PFSK-1 (cell line): ENCODE measurements at regions not wholly inside any gene's neighbourhood (a gene's known extent, or its start where the extent isn't known, plus 50 kb on each side); places are given as distances from the start of the nearest gene placed in this dataset.

Experiments used
- FOXP2 ChIP-seq: optimal IDR thresholded peaks from 2 replicates; pipeline ENCODE3; 2011; ENCODE audit warnings: borderline replicate concordance, control low read depth, inconsistent platforms; ENCODE audit not compliant: insufficient read depth; ENCODE audit errors: extremely low read length, extremely low read depth
- POLR2AphosphoS5 ChIP-seq: IDR thresholded peaks from 2 replicates; pipeline ENCODE4 v1.6.1; 2012; ENCODE audit warnings: low read depth, mild to moderate bottlenecking, control low read depth, low read length, moderate library complexity
- REST ChIP-seq, 2 experiments: IDR thresholded peaks; 2 replicates each; pipeline versions ENCODE4 v1.6.1 to v1.8.0; 2011 to 2012; ENCODE audit warnings: low read depth in 2 of 2, low read length in 2 of 2, control low read depth in 1 of 2, inconsistent platforms in 1 of 2, mild to moderate bottlenecking in 1 of 2, moderate library complexity in 1 of 2; ENCODE audit not compliant: insufficient read depth in 1 of 2
- SIN3A ChIP-seq: IDR thresholded peaks from 2 replicates; pipeline ENCODE4 v1.6.1; 2012; ENCODE audit warnings: mild to moderate bottlenecking, low read length, moderate library complexity, borderline replicate concordance; ENCODE audit not compliant: insufficient read depth
- TAF1 ChIP-seq: IDR thresholded peaks from 2 replicates; pipeline ENCODE4 v1.6.1; 2012; ENCODE audit warnings: low read length, control low read depth, borderline replicate concordance; ENCODE audit not compliant: insufficient read depth

- no peak for TF ChIP-seq POLR2AphosphoS5
- TF ChIP-seq REST (IDR thresholded peaks at IDR 0.05; ENCODE audit: insufficient read depth in 1 of 2, low read depth in 2 of 2, low read length in 2 of 2), result no peak
- TF ChIP-seq FOXP2, result no peak
- TF ChIP-seq SIN3A, result no peak
- TF ChIP-seq TAF1, result no peak
Measured at GRCh38 chr10:107931808-107932207, 767.3 kb upstream of the SORCS1 start.

- TF ChIP-seq TAF1 (no peak), SIN3A (no peak), POLR2AphosphoS5 (no peak), REST (IDR thresholded peaks at IDR 0.05; ENCODE audit: insufficient read depth in 1 of 2, low read depth in 2 of 2, low read length in 2 of 2) (no peak)
Measured at GRCh38 chr10:107930037-107930436, 765.5 kb upstream of the SORCS1 start.

DNA sequence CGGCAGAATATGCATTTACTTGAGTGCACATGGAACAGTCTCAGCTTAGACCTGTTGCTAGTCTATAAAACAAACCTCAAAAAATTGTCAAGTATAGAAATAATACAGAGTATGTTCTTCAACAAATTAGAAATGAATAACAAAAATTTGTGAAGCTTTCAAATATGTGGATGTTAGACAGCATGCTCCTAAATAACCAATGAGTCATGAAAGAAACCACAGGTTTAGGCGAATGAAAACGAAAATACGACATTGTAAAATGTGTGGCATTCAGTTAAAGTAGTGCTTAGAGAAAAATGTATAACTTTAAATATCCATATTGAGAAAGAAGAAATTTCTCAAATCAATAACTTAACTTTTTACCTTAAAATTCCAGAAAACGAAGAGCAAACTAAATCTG, 760.0 kb upstream of the SORCS1 start:
- no peak for TF ChIP-seq REST (IDR thresholded peaks at IDR 0.05; ENCODE audit: insufficient read depth in 1 of 2, low read depth in 2 of 2, low read length in 2 of 2)
- TF ChIP-seq POLR2AphosphoS5, result no peak

GRCh38 chr10:107919626-107920235, 755.2 kb upstream of the SORCS1 start:
- no peak for TF ChIP-seq FOXP2
- TF ChIP-seq POLR2AphosphoS5, result no peak
- no peak for TF ChIP-seq REST (IDR thresholded peaks at IDR 0.05; ENCODE audit: insufficient read depth in 1 of 2, low read depth in 2 of 2, low read length in 2 of 2)
- TF ChIP-seq TAF1, result no peak
- TF ChIP-seq SIN3A, result no peak

DNA sequence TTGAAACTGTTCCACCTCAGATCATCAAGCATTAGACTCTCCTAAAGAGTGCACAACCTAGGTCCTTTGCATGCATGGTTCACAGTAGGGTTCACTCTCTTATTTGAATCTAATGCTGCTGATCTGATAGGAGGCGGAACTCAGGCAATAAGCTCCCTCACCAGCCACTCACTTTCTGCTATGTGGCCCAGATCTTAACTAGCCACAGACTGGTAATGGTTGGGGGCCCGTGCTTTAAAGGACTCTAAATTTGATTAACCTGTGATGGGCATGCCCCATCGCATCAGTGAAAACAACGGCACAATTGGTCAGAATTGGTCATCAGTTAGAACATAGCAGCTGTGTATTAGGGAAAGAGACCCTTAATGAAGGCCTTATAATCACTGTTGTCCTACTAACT, 753.7 kb upstream of the SORCS1 start:
- TF ChIP-seq REST (IDR thresholded peaks at IDR 0.05; ENCODE audit: insufficient read depth in 1 of 2, low read depth in 2 of 2, low read length in 2 of 2) (no peak), FOXP2 (no peak), TAF1 (no peak), POLR2AphosphoS5 (no peak), SIN3A (no peak)
